Naive thymus-derived CD4-positive, alpha-beta T cell (primary cell): ENCODE measurements at regions not wholly inside any gene's neighbourhood (a gene's known extent, or its start where the extent isn't known, plus 50 kb on each side); places are given as distances from the start of the nearest gene placed in this dataset.

Experiments used
- ATAC-seq: fragments of 150-1000 bp; cut with Tn5 transposase; 2 replicates; pipeline ENCODE4 v1.10.0; 2021; ENCODE audit warnings: mild to moderate bottlenecking, moderate library complexity
- CTCF ChIA-PET: fragments of 350-600 bp; sonication (Branson Sonifier 250); formaldehyde crosslinking; loops from one replicate; lab custom pipeline; 2021; ENCODE audit warnings: antibody characterized with exemption; lab: Charles Lee
- POLR2A ChIA-PET: fragments of 350-600 bp; sonication (Branson Sonifier 250); formaldehyde crosslinking; loops from one replicate; lab custom pipeline; 2021; ENCODE audit warnings: antibody characterized with exemption, inconsistent platforms; lab: Charles Lee
- DNase-seq, 9 donors: peaks; one replicate each; pipeline versions ENCODE4 v3.0.0 to v3.0.0-alpha.2; 2020 to 2022; ENCODE audit warnings: mixed read lengths in 1 of 9
- H3K27ac ChIP-seq: one replicate; pipeline ENCODE4 v1.7.0; 2013; ENCODE audit warnings: mild to moderate bottlenecking, low read depth, low read length, moderate library complexity
- H3K27me3 ChIP-seq, 2 donors: one replicate each; pipeline ENCODE4 v1.7.0; 2013; ENCODE audit warnings: low read length in 2 of 2, mild to moderate bottlenecking in 2 of 2, moderate library complexity in 2 of 2; ENCODE audit not compliant: control insufficient read depth in 2 of 2, insufficient read depth in 2 of 2
- H3K36me3 ChIP-seq, 3 experiments: 1 replicate in 2 of 3; 2 replicates in 1 of 3; pipeline ENCODE4 v1.7.0; 2013; ENCODE audit warnings: low read length in 3 of 3, mild to moderate bottlenecking in 3 of 3, moderate library complexity in 1 of 3; ENCODE audit not compliant: insufficient read depth in 3 of 3, control insufficient read depth in 2 of 3
- H3K4me1 ChIP-seq, 2 donors: one replicate each; pipeline ENCODE4 v1.7.0; 2013; ENCODE audit warnings: low read length in 2 of 2, mild to moderate bottlenecking in 2 of 2, moderate library complexity in 1 of 2; ENCODE audit not compliant: control insufficient read depth in 2 of 2, insufficient read depth in 2 of 2
- H3K4me3 ChIP-seq: 2 replicates; pipeline ENCODE4 v1.7.0; 2013; ENCODE audit warnings: mild to moderate bottlenecking, low read length
- H3K9me3 ChIP-seq, 3 experiments: 1 replicate in 2 of 3; 2 replicates in 1 of 3; pipeline ENCODE4 v1.7.0; 2013; ENCODE audit warnings: low read length in 3 of 3; ENCODE audit not compliant: control insufficient read depth in 2 of 3
- H3K27ac Mint-ChIP-seq, 9 donors: one replicate each; pipeline ENCODE4 v1.8.0; 2020 to 2022; ENCODE audit warnings: mixed read lengths in 9 of 9, mild to moderate bottlenecking in 8 of 9, moderate library complexity in 5 of 9, inconsistent platforms in 2 of 9
- H3K27me3 Mint-ChIP-seq, 5 donors: one replicate each; pipeline ENCODE4 v1.8.0; 2021 to 2022; ENCODE audit warnings: mixed read lengths in 5 of 5, mild to moderate bottlenecking in 1 of 5
- H3K36me3 Mint-ChIP-seq, 5 donors: one replicate each; pipeline ENCODE4 v1.8.0; 2020 to 2022; ENCODE audit warnings: mixed read lengths in 5 of 5, mild to moderate bottlenecking in 3 of 5, inconsistent platforms in 1 of 5
- H3K4me1 Mint-ChIP-seq, 7 donors: one replicate each; pipeline ENCODE4 v1.8.0; 2020 to 2022; ENCODE audit warnings: mixed read lengths in 7 of 7, mild to moderate bottlenecking in 3 of 7, inconsistent platforms in 1 of 7
- H3K4me3 Mint-ChIP-seq, 10 donors: one replicate each; pipeline ENCODE4 v1.8.0; 2020 to 2022; ENCODE audit warnings: mild to moderate bottlenecking in 10 of 10, mixed read lengths in 10 of 10, moderate library complexity in 6 of 10, inconsistent platforms in 2 of 10
- H3K9me3 Mint-ChIP-seq, 11 donors: one replicate each; pipeline ENCODE4 v1.8.0; 2020 to 2022; ENCODE audit warnings: mixed read lengths in 11 of 11, mild to moderate bottlenecking in 4 of 11, inconsistent platforms in 1 of 11, moderate library complexity in 1 of 11
- intact Hi-C, 2 donors: fragments of 100-400 bp; cut with micrococcal nuclease; formaldehyde crosslinking; loops; one replicate each; pipeline ENCODE4 v1.15.1; 2023

- peaks cover 0 to 12% (median 2%) of the 10 kb centered on the region in 11 donors for H3K9me3 Mint-ChIP-seq
- no peaks in the 10 kb centered on the region for H3K4me1 ChIP-seq
- no peaks in the 10 kb centered on the region for H3K27me3 ChIP-seq
- no peaks in the 10 kb centered on the region for H3K36me3 Mint-ChIP-seq
- intact Hi-C loops, result no loop called here
- no peak for DNase-seq
- ChIA-PET CTCF (no interaction called here), POLR2A (no interaction called here)
- H3K4me3 ChIP-seq, result no peak overlapping the region
- ATAC-seq, result no peak
- no peak overlapping the region for H3K4me3 Mint-ChIP-seq
- no peaks in the 10 kb centered on the region for H3K9me3 ChIP-seq
- no peak overlapping the region for H3K27ac Mint-ChIP-seq
- H3K4me1 Mint-ChIP-seq, result no peaks in the 10 kb centered on the region
- no peaks in the 10 kb centered on the region for H3K27me3 Mint-ChIP-seq
- H3K36me3 ChIP-seq, result no peaks in the 10 kb centered on the region
- H3K27ac ChIP-seq, result no peak overlapping the region
Measured at GRCh38 chr12:30105505-30105904, 321.8 kb upstream of the TMTC1 start.

- DNase-seq (no peak), ATAC-seq (no peak)
- Mint-ChIP-seq H3K36me3 (no peaks in the 10 kb centered on the region), H3K27ac (no peak overlapping the region), H3K4me1 (no peaks in the 10 kb centered on the region), H3K9me3 (peaks cover 0 to 12% (median 2%) of the 10 kb centered on the region in 11 donors), H3K4me3 (no peak overlapping the region), H3K27me3 (no peaks in the 10 kb centered on the region)
- Histone ChIP-seq H3K9me3 (no peaks in the 10 kb centered on the region), H3K4me1 (no peaks in the 10 kb centered on the region), H3K36me3 (no peaks in the 10 kb centered on the region), H3K27me3 (no peaks in the 10 kb centered on the region), H3K4me3 (no peak overlapping the region), H3K27ac (no peak overlapping the region)
- ChIA-PET CTCF (no interaction called here), POLR2A (no interaction called here)
- intact Hi-C loops, result no loop called here
Measured at GRCh38 chr12:30104971-30105370, 321.2 kb upstream of the TMTC1 start.

- H3K9me3 ChIP-seq, result no peaks in the 10 kb centered on the region
- no peak overlapping the region for H3K4me3 Mint-ChIP-seq
- no peak overlapping the region for H3K4me3 ChIP-seq
- CTCF ChIA-PET, result no interaction called here
- ATAC-seq, result no peak
- intact Hi-C loops, result no loop called here
- POLR2A ChIA-PET, result no interaction called here
- H3K27me3 Mint-ChIP-seq, result no peaks in the 10 kb centered on the region
- no peaks in the 10 kb centered on the region for H3K4me1 Mint-ChIP-seq
- H3K27ac Mint-ChIP-seq, result no peak overlapping the region
- H3K9me3 Mint-ChIP-seq, result peaks cover 0 to 8% (median 0%) of the 10 kb centered on the region in 11 donors
- no peaks in the 10 kb centered on the region for H3K4me1 ChIP-seq
- H3K36me3 Mint-ChIP-seq, result no peaks in the 10 kb centered on the region
- H3K27me3 ChIP-seq, result no peaks in the 10 kb centered on the region
- no peak for DNase-seq
- H3K36me3 ChIP-seq, result no peaks in the 10 kb centered on the region
- no peak overlapping the region for H3K27ac ChIP-seq
Measured at GRCh38 chr12:30100741-30101140, 317.0 kb upstream of the TMTC1 start.

- Mint-ChIP-seq H3K9me3 (peaks cover 0 to 5% (median 0%) of the 10 kb centered on the region in 11 donors), H3K27ac (no peak overlapping the region), H3K27me3 (peaks cover 0 to 9% (median 0%) of the 10 kb centered on the region in 5 donors), H3K4me1 (no peaks in the 10 kb centered on the region), H3K36me3 (no peaks in the 10 kb centered on the region), H3K4me3 (no peak overlapping the region)
- ATAC-seq (no peak), DNase-seq (no peak)
- Histone ChIP-seq H3K9me3 (no peaks in the 10 kb centered on the region), H3K27me3 (no peaks in the 10 kb centered on the region), H3K36me3 (no peaks in the 10 kb centered on the region), H3K4me1 (no peaks in the 10 kb centered on the region), H3K27ac (no peak overlapping the region), H3K4me3 (no peak overlapping the region)
- POLR2A ChIA-PET, result no interaction called here
- intact Hi-C loops, result no loop called here
- CTCF ChIA-PET, result no interaction called here
Measured at GRCh38 chr12:30098677-30099076, 314.9 kb upstream of the TMTC1 start.

GRCh38 chr12:30095511-30095910 lies 311.8 kb upstream of the TMTC1 start:
- H3K27ac ChIP-seq, result no peak overlapping the region
- H3K27me3 Mint-ChIP-seq, result peaks cover 0 to 9% (median 0%) of the 10 kb centered on the region in 5 donors
- H3K27me3 ChIP-seq, result no peaks in the 10 kb centered on the region
- H3K36me3 ChIP-seq, result no peaks in the 10 kb centered on the region
- no peak for ATAC-seq
- H3K27ac Mint-ChIP-seq, result no peak overlapping the region
- H3K4me3 ChIP-seq, result no peak overlapping the region
- no peak for DNase-seq
- no peak overlapping the region for H3K4me3 Mint-ChIP-seq
- POLR2A ChIA-PET, result no interaction called here
- peaks cover 0 to 3% (median 0%) of the 10 kb centered on the region in 11 donors for H3K9me3 Mint-ChIP-seq
- H3K4me1 ChIP-seq, result no peaks in the 10 kb centered on the region
- intact Hi-C loops, result no loop called here
- H3K9me3 ChIP-seq, result no peaks in the 10 kb centered on the region
- no peaks in the 10 kb centered on the region for H3K4me1 Mint-ChIP-seq
- H3K36me3 Mint-ChIP-seq, result no peaks in the 10 kb centered on the region
- CTCF ChIA-PET, result no interaction called here

- Histone ChIP-seq H3K27me3 (no peaks in the 10 kb centered on the region), H3K36me3 (no peaks in the 10 kb centered on the region), H3K4me1 (no peaks in the 10 kb centered on the region), H3K27ac (no peak overlapping the region), H3K9me3 (no peaks in the 10 kb centered on the region), H3K4me3 (no peak overlapping the region)
- no peak for DNase-seq
- CTCF ChIA-PET, result no interaction called here
- Mint-ChIP-seq H3K36me3 (no peaks in the 10 kb centered on the region), H3K4me1 (no peaks in the 10 kb centered on the region), H3K27me3 (peaks cover 0 to 9% (median 0%) of the 10 kb centered on the region in 5 donors), H3K4me3 (no peak overlapping the region), H3K9me3 (peaks cover 0 to 3% (median 0%) of the 10 kb centered on the region in 11 donors), H3K27ac (no peak overlapping the region)
- intact Hi-C loops, result no loop called here
- ATAC-seq, result no peak
- POLR2A ChIA-PET, result no interaction called here
Measured at GRCh38 chr12:30092983-30093617, 309.4 kb upstream of the TMTC1 start.

- Mint-ChIP-seq H3K27ac (no peak overlapping the region), H3K27me3 (peaks cover 0 to 9% (median 0%) of the 10 kb centered on the region in 5 donors), H3K4me1 (peaks cover 0 to 5% (median 0%) of the 10 kb centered on the region in 7 donors), H3K36me3 (no peaks in the 10 kb centered on the region), H3K4me3 (no peak overlapping the region), H3K9me3 (peaks cover 0 to 3% (median 0%) of the 10 kb centered on the region in 11 donors)
- Histone ChIP-seq H3K4me3 (no peak overlapping the region), H3K27me3 (no peaks in the 10 kb centered on the region), H3K36me3 (no peaks in the 10 kb centered on the region), H3K27ac (no peak overlapping the region), H3K4me1 (no peaks in the 10 kb centered on the region), H3K9me3 (no peaks in the 10 kb centered on the region)
- intact Hi-C loops, result no loop called here
- ATAC-seq (no peak), DNase-seq (no peak)
- ChIA-PET CTCF (no interaction called here), POLR2A (no interaction called here)
Measured at GRCh38 chr12:30090258-30090657, 306.5 kb upstream of the TMTC1 start.
